A673 (cell line): ENCODE measurements at regions not wholly inside any gene's neighbourhood (a gene's known extent, or its start where the extent isn't known, plus 50 kb on each side); places are given as distances from the start of the nearest gene placed in this dataset.

Experiments used
- EZH2 ChIP-seq: fragments of 200-600 bp; sonication (generic); IDR thresholded peaks from 2 replicates; pipeline ENCODE4 v1.6.1; 2017; ENCODE audit warnings: borderline replicate concordance, low read depth, mild to moderate bottlenecking, mixed read lengths, antibody characterized with exemption, low read length; ENCODE audit not compliant: poor library complexity, severe bottlenecking
- TF ChIP-seq, protein P1 (sequence below): fragments of 300-800, 200-600 bp; sonication (generic); conservative IDR thresholded peaks from 2 replicates; pipeline ENCODE4 v1.5.1; 2017; ENCODE audit warnings: low read depth, mild to moderate bottlenecking, antibody characterized with exemption, low read length, moderate library complexity, mixed read lengths

DNA sequence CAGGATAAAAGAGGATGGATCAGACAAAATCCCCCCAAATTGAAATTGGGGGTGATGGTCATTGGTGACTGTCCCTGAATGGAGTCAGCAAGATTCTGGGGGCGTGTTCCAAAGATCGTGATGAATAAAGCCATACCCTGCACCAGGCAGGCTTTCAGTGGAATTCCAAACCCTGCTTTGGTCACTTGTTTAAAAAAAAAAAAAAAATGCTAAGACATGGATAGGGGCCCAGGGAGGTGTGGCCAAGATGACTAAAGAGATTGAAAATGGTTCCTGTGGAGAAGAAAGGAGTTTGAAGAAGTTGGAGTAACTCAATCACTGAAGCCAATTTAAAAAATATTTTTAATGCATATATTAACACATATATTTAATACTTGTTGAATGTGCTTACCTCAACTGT, 161.4 kb upstream of the KCNG1 start:
- TF ChIP-seq, protein P1, sequence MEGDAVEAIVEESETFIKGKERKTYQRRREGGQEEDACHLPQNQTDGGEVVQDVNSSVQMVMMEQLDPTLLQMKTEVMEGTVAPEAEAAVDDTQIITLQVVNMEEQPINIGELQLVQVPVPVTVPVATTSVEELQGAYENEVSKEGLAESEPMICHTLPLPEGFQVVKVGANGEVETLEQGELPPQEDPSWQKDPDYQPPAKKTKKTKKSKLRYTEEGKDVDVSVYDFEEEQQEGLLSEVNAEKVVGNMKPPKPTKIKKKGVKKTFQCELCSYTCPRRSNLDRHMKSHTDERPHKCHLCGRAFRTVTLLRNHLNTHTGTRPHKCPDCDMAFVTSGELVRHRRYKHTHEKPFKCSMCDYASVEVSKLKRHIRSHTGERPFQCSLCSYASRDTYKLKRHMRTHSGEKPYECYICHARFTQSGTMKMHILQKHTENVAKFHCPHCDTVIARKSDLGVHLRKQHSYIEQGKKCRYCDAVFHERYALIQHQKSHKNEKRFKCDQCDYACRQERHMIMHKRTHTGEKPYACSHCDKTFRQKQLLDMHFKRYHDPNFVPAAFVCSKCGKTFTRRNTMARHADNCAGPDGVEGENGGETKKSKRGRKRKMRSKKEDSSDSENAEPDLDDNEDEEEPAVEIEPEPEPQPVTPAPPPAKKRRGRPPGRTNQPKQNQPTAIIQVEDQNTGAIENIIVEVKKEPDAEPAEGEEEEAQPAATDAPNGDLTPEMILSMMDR, result no peak
- no peak for TF ChIP-seq EZH2
